ENCODE measurements at regions not wholly inside any gene's neighbourhood (a gene's known extent, or its start where the extent isn't known, plus 50 kb on each side); places are given as distances from the start of the nearest gene placed in this dataset.
"Not testable (repeated sequence)": the region's sequence is repeated elsewhere in the genome, so short reads cannot be mapped to it uniquely, and the experiment has no call there.

DNA sequence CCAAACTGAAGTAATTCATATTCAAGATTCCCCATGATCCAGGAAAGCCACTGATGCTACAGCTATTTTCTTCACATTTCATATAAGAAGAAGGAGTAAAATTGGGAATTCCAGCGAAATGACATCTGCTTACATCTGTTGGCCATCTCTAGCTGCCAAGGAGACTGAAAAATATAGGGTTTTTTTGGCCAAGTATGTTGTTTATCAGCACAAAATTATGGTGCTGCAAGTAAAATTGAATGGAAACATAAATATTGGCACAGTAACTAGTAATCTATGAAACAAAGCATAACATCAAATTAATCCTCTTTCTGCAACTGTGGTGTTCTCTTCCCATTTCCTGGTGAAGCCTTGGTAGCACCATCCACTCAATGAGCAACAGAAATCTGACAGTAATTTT is 649.5 kb upstream of the ZNF804A start:
- ChIA-PET CTCF (no interaction called here), POLR2A (no interaction called here)
- no peak for DNase-seq
- H3K9me3 Mint-ChIP-seq (ENCODE audit: low read depth): no peaks in the 10 kb centered on the region
- intact Hi-C loops (cut with DNase I, micrococcal nuclease): no loop called here
- no peaks in the 10 kb centered on the region for H3K36me3 Mint-ChIP-seq (ENCODE audit: low read depth)
- no peak overlapping the region for H3K27ac Mint-ChIP-seq
- H3K4me3 Mint-ChIP-seq: no peak overlapping the region
- no peak for ATAC-seq
- no peaks in the 10 kb centered on the region for H3K4me1 Mint-ChIP-seq
- H3K27me3 Mint-ChIP-seq: no peaks in the 10 kb centered on the region

DNA sequence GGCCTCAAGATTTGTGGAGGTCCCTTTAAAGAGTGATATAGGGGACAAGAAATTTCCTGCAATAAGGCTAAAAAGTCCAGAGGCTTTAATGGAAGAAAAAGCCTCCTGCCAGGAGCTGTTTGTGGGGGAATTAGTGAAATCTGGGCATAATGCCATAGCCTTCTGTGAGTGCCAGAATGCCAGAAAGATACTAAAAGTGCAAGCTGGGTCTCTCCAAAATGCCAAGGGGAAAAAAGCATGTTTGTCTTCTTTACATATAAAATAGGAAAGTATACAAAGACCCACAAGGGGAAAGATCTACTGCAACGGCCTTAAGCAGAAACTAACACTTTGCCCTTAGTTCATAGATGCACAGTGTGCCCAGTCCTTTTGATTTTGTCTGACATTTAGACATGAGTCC is 647.7 kb upstream of the ZNF804A start:
- H3K36me3 Mint-ChIP-seq (ENCODE audit: low read depth): no peaks in the 10 kb centered on the region
- DNase-seq: no peak
- no peak overlapping the region for H3K4me3 Mint-ChIP-seq
- H3K9me3 Mint-ChIP-seq (ENCODE audit: low read depth): no peaks in the 10 kb centered on the region
- no peak for ATAC-seq
- ChIA-PET CTCF (no interaction called here), POLR2A (no interaction called here)
- H3K27ac Mint-ChIP-seq: no peak overlapping the region
- no peaks in the 10 kb centered on the region for H3K4me1 Mint-ChIP-seq
- no peaks in the 10 kb centered on the region for H3K27me3 Mint-ChIP-seq
- intact Hi-C loops (cut with DNase I, micrococcal nuclease): no loop called here

- no peak for ATAC-seq
- POLR2A ChIA-PET: no interaction called here
These were observed 646.7 kb upstream of the ZNF804A start for GRCh38 chr2:183951630-183952029.

GRCh38 chr2:183952741-183953140 is 645.6 kb upstream of the ZNF804A start:
- Mint-ChIP-seq H3K27me3 (no peaks in the 10 kb centered on the region), H3K36me3 (ENCODE audit: low read depth) (no peaks in the 10 kb centered on the region), H3K4me1 (no peaks in the 10 kb centered on the region), H3K4me3 (no peak overlapping the region), H3K9me3 (ENCODE audit: low read depth) (no peaks in the 10 kb centered on the region), H3K27ac (no peak overlapping the region)
- CTCF ChIA-PET: no interaction called here
- no peak for ATAC-seq
- POLR2A ChIA-PET: no interaction called here
- intact Hi-C loops (cut with DNase I, micrococcal nuclease): no loop called here
- no peak for DNase-seq

More at GRCh38 chr2:183951630-183952029, 646.7 kb upstream of the ZNF804A start:
- DNase-seq: no peak
- intact Hi-C loops (cut with DNase I, micrococcal nuclease): no loop called here
- Mint-ChIP-seq H3K9me3 (ENCODE audit: low read depth) (no peaks in the 10 kb centered on the region), H3K36me3 (ENCODE audit: low read depth) (no peaks in the 10 kb centered on the region), H3K27ac (no peak overlapping the region), H3K4me3 (no peak overlapping the region), H3K27me3 (no peaks in the 10 kb centered on the region), H3K4me1 (no peaks in the 10 kb centered on the region)
- CTCF ChIA-PET: no interaction called here

- intact Hi-C loops (cut with DNase I, micrococcal nuclease): no loop called here
- Mint-ChIP-seq H3K4me3 (no peak overlapping the region), H3K27me3 (no peaks in the 10 kb centered on the region), H3K27ac (no peak overlapping the region), H3K36me3 (ENCODE audit: low read depth) (no peaks in the 10 kb centered on the region), H3K9me3 (ENCODE audit: low read depth) (peaks cover 4% of the 10 kb centered on the region), H3K4me1 (no peaks in the 10 kb centered on the region)
- POLR2A ChIA-PET: no interaction called here
- ATAC-seq (no peak), DNase-seq (no peak)
- CTCF ChIA-PET: no interaction called here
These were observed 634.7 kb upstream of the ZNF804A start for GRCh38 chr2:183963609-183964008.

DNA sequence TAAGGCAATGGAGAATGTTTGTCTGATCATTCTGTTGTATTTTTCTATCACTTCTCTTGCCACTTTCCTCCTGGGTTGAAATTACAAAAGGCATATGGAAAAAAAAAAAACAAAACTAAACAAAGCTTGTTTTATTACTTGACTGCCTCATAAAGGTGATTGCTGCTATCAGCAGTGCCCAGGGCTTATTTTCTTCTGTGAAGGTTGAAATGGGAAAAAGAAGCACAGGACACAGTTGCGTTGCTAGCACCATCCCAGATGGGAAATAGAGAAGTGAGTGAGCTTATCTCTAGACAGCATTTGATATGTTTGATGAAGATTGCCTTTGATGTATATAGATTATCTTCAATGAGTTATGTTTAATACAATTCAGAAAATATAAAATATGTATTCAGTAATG is 633.8 kb upstream of the ZNF804A start:
- DNase-seq (no peak), ATAC-seq (no peak)
- intact Hi-C loops (cut with DNase I, micrococcal nuclease): no loop called here
- no peak overlapping the region for H3K4me3 Mint-ChIP-seq
- no peaks in the 10 kb centered on the region for H3K4me1 Mint-ChIP-seq
- H3K27ac Mint-ChIP-seq: no peak overlapping the region
- H3K36me3 Mint-ChIP-seq (ENCODE audit: low read depth): no peaks in the 10 kb centered on the region
- ChIA-PET CTCF (no interaction called here), POLR2A (no interaction called here)
- peaks cover 4% of the 10 kb centered on the region for H3K9me3 Mint-ChIP-seq (ENCODE audit: low read depth)
- H3K27me3 Mint-ChIP-seq: no peaks in the 10 kb centered on the region

GRCh38 chr2:183967756-183968155 is 630.6 kb upstream of the ZNF804A start:
- no peak for ATAC-seq
- Mint-ChIP-seq H3K27me3 (no peaks in the 10 kb centered on the region), H3K4me3 (no peak overlapping the region), H3K36me3 (ENCODE audit: low read depth) (no peaks in the 10 kb centered on the region), H3K27ac (no peak overlapping the region), H3K9me3 (ENCODE audit: low read depth) (peaks cover 8% of the 10 kb centered on the region), H3K4me1 (no peaks in the 10 kb centered on the region)
- CTCF ChIA-PET: interaction anchor here (1.4 kb wide), 1 partner anchor 1377 kb away, joined by 3 read pairs; no protein-coding TSS in a partner anchor
- no peak for DNase-seq
- intact Hi-C loops (cut with DNase I, micrococcal nuclease): no loop called here
- POLR2A ChIA-PET: no interaction called here

DNA sequence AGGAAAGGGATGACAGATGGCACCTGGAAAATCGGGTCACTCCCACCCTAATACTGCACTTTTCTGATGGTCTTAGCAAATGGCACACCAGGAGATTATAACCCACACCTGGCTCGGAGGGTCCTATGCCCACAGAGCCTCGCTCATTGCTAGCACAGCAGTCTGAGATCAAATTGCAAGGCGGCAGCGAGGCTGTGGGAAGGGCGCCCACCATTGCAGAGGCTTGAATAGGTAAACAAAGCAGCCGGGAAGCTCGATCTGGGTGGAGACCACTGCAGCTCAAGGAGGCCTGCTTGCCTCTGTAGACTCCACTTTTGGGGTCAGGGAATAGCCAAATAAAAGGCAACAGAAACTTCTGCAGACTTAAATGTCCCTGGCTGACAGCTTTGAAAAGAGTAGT is 622.7 kb upstream of the ZNF804A start:
- POLR2A ChIA-PET; H3K36me3 Mint-ChIP-seq (ENCODE audit: low read depth); intact Hi-C loops (cut with DNase I, micrococcal nuclease); ATAC-seq; H3K4me1 Mint-ChIP-seq; DNase-seq; H3K27ac Mint-ChIP-seq; CTCF ChIA-PET; H3K4me3 Mint-ChIP-seq; H3K27me3 Mint-ChIP-seq: not testable (repeated sequence)
- H3K9me3 Mint-ChIP-seq (ENCODE audit: low read depth): peaks cover 13% of the 10 kb centered on the region

DNA sequence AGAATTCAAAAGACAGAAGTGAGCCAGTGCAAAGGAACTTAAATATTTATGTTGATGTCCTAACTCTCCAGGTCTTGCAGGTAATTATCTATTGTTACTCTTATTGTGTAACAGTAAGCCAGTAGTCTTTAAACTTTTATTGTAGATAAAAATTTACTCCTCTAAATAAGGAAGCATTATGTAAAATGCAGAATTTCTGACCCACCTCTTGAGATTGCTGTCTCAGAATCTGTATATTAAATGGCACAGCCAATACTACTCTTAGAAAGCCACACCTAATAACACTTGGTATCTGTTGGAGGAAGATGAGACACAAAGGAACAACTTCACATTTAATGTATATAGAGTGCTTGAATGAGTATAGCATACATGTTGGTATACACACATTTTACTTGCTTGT is 613.5 kb upstream of the ZNF804A start:
- DNase-seq (no peak), ATAC-seq (no peak)
- Mint-ChIP-seq H3K4me1 (no peaks in the 10 kb centered on the region), H3K27ac (no peak overlapping the region), H3K9me3 (ENCODE audit: low read depth) (peaks cover 5% of the 10 kb centered on the region), H3K36me3 (ENCODE audit: low read depth) (no peaks in the 10 kb centered on the region), H3K4me3 (no peak overlapping the region), H3K27me3 (no peaks in the 10 kb centered on the region)
- intact Hi-C loops (cut with DNase I, micrococcal nuclease): no loop called here
- CTCF ChIA-PET: no interaction called here
- POLR2A ChIA-PET: no interaction called here

GRCh38 chr2:183991968-183992367 is 606.4 kb upstream of the ZNF804A start:
- Mint-ChIP-seq H3K27me3 (no peaks in the 10 kb centered on the region), H3K4me1 (no peaks in the 10 kb centered on the region), H3K9me3 (ENCODE audit: low read depth) (peaks cover 16% of the 10 kb centered on the region), H3K36me3 (ENCODE audit: low read depth) (no peaks in the 10 kb centered on the region), H3K27ac (no peak overlapping the region), H3K4me3 (no peak overlapping the region)
- ChIA-PET POLR2A (no interaction called here), CTCF (no interaction called here)
- intact Hi-C loops (cut with DNase I, micrococcal nuclease): no loop called here
- DNase-seq: no peak
- ATAC-seq: no peak

- DNase-seq (no peak), ATAC-seq (no peak)
- intact Hi-C loops (cut with DNase I, micrococcal nuclease): no loop called here
- H3K27ac Mint-ChIP-seq: no peak overlapping the region
- ChIA-PET CTCF (no interaction called here), POLR2A (no interaction called here)
- no peaks in the 10 kb centered on the region for H3K36me3 Mint-ChIP-seq (ENCODE audit: low read depth)
- no peaks in the 10 kb centered on the region for H3K27me3 Mint-ChIP-seq
- H3K4me1 Mint-ChIP-seq: no peaks in the 10 kb centered on the region
- no peak overlapping the region for H3K4me3 Mint-ChIP-seq
- peaks cover 17% of the 10 kb centered on the region for H3K9me3 Mint-ChIP-seq (ENCODE audit: low read depth)
These were observed 605.3 kb upstream of the ZNF804A start for GRCh38 chr2:183993052-183993451.

DNA sequence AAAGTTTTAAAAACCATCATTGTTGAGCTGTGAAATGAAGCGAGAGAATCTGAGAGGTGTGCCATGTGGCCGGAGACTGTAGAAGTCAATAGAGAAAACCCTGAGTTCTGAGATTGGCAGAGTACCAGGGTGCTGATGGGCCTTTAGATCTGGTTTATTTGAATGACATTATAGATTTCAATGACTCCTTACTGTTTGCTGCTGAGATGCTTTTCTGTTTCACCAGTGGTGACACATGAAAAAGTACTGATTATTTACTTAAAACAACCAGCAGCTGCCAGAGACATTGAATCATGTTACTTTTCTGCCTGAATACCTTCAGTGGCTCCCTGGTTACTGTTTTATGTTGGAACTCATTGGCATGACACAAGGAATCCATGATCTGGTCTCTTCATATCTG is 602.7 kb upstream of the ZNF804A start:
- H3K4me1 Mint-ChIP-seq: no peaks in the 10 kb centered on the region
- intact Hi-C loops (cut with DNase I, micrococcal nuclease): no loop called here
- ATAC-seq (no peak), DNase-seq (no peak)
- ChIA-PET CTCF (no interaction called here), POLR2A (no interaction called here)
- H3K4me3 Mint-ChIP-seq: no peak overlapping the region
- H3K36me3 Mint-ChIP-seq (ENCODE audit: low read depth): no peaks in the 10 kb centered on the region
- H3K9me3 Mint-ChIP-seq (ENCODE audit: low read depth): peaks cover 8% of the 10 kb centered on the region
- H3K27me3 Mint-ChIP-seq: no peaks in the 10 kb centered on the region
- H3K27ac Mint-ChIP-seq: no peak overlapping the region

All from activated CD4-positive, alpha-beta T cell treated with anti-CD3 and anti-CD28 coated beads for 36 hours (primary cell).